Neuronal stem cell (in vitro differentiated cells): ENCODE measurements at regions not wholly inside any gene's neighbourhood (a gene's known extent, or its start where the extent isn't known, plus 50 kb on each side); places are given as distances from the start of the nearest gene placed in this dataset.

Experiments used
- DNase-seq: peaks from one replicate; pipeline ENCODE4 v3.0.0-alpha.2; 2013; ENCODE audit warnings: low spot score
- H2AFZ ChIP-seq: one replicate; pipeline ENCODE4 v1.6.1; 2013; ENCODE audit warnings: mild to moderate bottlenecking, low read length, inconsistent platforms
- H2AK5ac ChIP-seq: 2 replicates; pipeline ENCODE4 v1.6.1; 2013; ENCODE audit warnings: low read depth, mild to moderate bottlenecking, inconsistent platforms, low read length, moderate library complexity, mixed read lengths
- H2BK120ac ChIP-seq: 2 replicates; pipeline ENCODE4 v1.6.1; 2013; ENCODE audit warnings: low read depth, mild to moderate bottlenecking, inconsistent platforms, low read length, moderate library complexity, mixed read lengths
- H2BK12ac ChIP-seq: one replicate; pipeline ENCODE4 v1.6.1; 2013; ENCODE audit warnings: low read length, inconsistent platforms
- H2BK15ac ChIP-seq: 2 replicates; pipeline ENCODE4 v1.6.1; 2013; ENCODE audit warnings: mild to moderate bottlenecking, low read length, inconsistent platforms, mixed read lengths
- H2BK5ac ChIP-seq: one replicate; pipeline ENCODE4 v1.6.1; 2013; ENCODE audit warnings: inconsistent platforms, mild to moderate bottlenecking, low read length, moderate library complexity
- H3K14ac ChIP-seq: one replicate; pipeline ENCODE4 v1.6.1; 2013; ENCODE audit warnings: low read length, inconsistent platforms
- H3K18ac ChIP-seq: 2 replicates; pipeline ENCODE4 v1.6.1; 2013; ENCODE audit warnings: low read length, inconsistent platforms
- H3K23ac ChIP-seq: 2 replicates; pipeline ENCODE4 v1.6.1; 2013; ENCODE audit warnings: low read depth, mild to moderate bottlenecking, mixed read lengths, low read length, inconsistent platforms; ENCODE audit not compliant: poor library complexity
- H3K27ac ChIP-seq: replicated peaks from 3 replicates; pipeline ENCODE4 v1.5.1; 2013; ENCODE audit warnings: low read length, inconsistent platforms
- H3K27me3 ChIP-seq, 3 experiments: 2 replicates each; pipeline ENCODE4 v1.6.1; 2013; ENCODE audit warnings: low read length in 3 of 3, mild to moderate bottlenecking in 2 of 3, inconsistent platforms in 1 of 3, low read depth in 1 of 3, mixed read lengths in 1 of 3, moderate library complexity in 1 of 3; ENCODE audit not compliant: control insufficient read depth in 3 of 3, insufficient read depth in 3 of 3
- H3K36me3 ChIP-seq, 2 donors: replicated peaks in 1 of 2; 2 replicates each; pipeline ENCODE4 v1.6.1; 2013; ENCODE audit warnings: low read length in 2 of 2; ENCODE audit not compliant: control insufficient read depth in 2 of 2, insufficient read depth in 2 of 2
- H3K4ac ChIP-seq: 2 replicates; pipeline ENCODE4 v1.6.1; 2013; ENCODE audit warnings: inconsistent platforms, mild to moderate bottlenecking, low read length, moderate library complexity
- H3K4me1 ChIP-seq, 2 donors: 1 replicate in 1 of 2; 2 replicates in 1 of 2; pipeline ENCODE4 v1.6.1; 2013; ENCODE audit warnings: low read length in 2 of 2, low read depth in 1 of 2; ENCODE audit not compliant: control insufficient read depth in 2 of 2, insufficient read depth in 1 of 2
- H3K4me2 ChIP-seq: one replicate; pipeline ENCODE4 v1.6.1; 2013; ENCODE audit warnings: mild to moderate bottlenecking, low read length, inconsistent platforms; ENCODE audit not compliant: insufficient read depth, poor library complexity, severe bottlenecking
- H3K4me3 ChIP-seq, 2 donors: 2 replicates each; pipeline ENCODE4 v1.5.1; 2013; ENCODE audit warnings: low read length in 2 of 2, mild to moderate bottlenecking in 2 of 2, inconsistent platforms in 1 of 2, moderate library complexity in 1 of 2
- H3K79me1 ChIP-seq: one replicate; pipeline ENCODE4 v1.6.1; 2013; ENCODE audit warnings: low read depth, mild to moderate bottlenecking, inconsistent platforms, low read length, moderate library complexity
- H3K9ac ChIP-seq: one replicate; pipeline ENCODE4 v1.6.1; 2013; ENCODE audit warnings: mild to moderate bottlenecking, low read depth, low read length, inconsistent platforms; ENCODE audit not compliant: poor library complexity
- H3K9me3 ChIP-seq, 2 donors: replicated peaks in 1 of 2; 2 replicates each; pipeline versions ENCODE3 to v1.6.1; 2013; ENCODE audit warnings: low read length in 2 of 2, mild to moderate bottlenecking in 2 of 2, inconsistent platforms in 1 of 2, low read depth in 1 of 2, mixed read lengths in 1 of 2, moderate library complexity in 1 of 2; ENCODE audit not compliant: control insufficient read depth in 2 of 2, insufficient read depth in 1 of 2
- H4K8ac ChIP-seq: one replicate; pipeline ENCODE4 v1.6.1; 2013; ENCODE audit warnings: low read depth, mild to moderate bottlenecking, inconsistent platforms, low read length, moderate library complexity
- H4K91ac ChIP-seq: one replicate; pipeline ENCODE4 v1.6.1; 2013; ENCODE audit warnings: low read length, low read depth, mild to moderate bottlenecking, inconsistent platforms; ENCODE audit not compliant: poor library complexity
- WGBS, 2 donors: extraction: QIAGEN DNeasy Blood & Tissue Kit; methylation state at CpG; one replicate each; pipeline ENCODE4 v1.1.7; 2013; ENCODE audit warnings: missing lambda C conversion rate in 2 of 2, mixed read lengths in 1 of 2; ENCODE audit not compliant: insufficient read length in 2 of 2, insufficient replicate concordance in 1 of 2; ENCODE audit errors: extremely low coverage in 2 of 2; 5-methylcytosine and 5-hydroxymethylcytosine counted together

- H3K4me2 ChIP-seq = no peak overlapping the region
- no peaks in the 10 kb centered on the region for H3K27me3 ChIP-seq
- no peak overlapping the region for H2AK5ac ChIP-seq
- no peak overlapping the region for H4K91ac ChIP-seq
- no peak for DNase-seq
- peaks cover 0 to 1% of the 10 kb centered on the region in 2 donors for H3K4me1 ChIP-seq
- no CpG with 5 or more reads among the region's 3 CpGs for WGBS, 2 donors
- no peak overlapping the region for H2BK5ac ChIP-seq
- H3K36me3 ChIP-seq = no peaks in the 10 kb centered on the region
- no peak overlapping the region for H3K9ac ChIP-seq
- no peak overlapping the region for H3K18ac ChIP-seq
- H3K4ac ChIP-seq = no peak overlapping the region
- no peak overlapping the region for H3K23ac ChIP-seq
- no peak overlapping the region for H2BK12ac ChIP-seq
- H3K79me1 ChIP-seq = no peaks in the 10 kb centered on the region
- H3K14ac ChIP-seq = no peak overlapping the region
- no peak overlapping the region for H3K27ac ChIP-seq
- no peak overlapping the region for H2BK15ac ChIP-seq
- no peak overlapping the region for H4K8ac ChIP-seq
- H3K9me3 ChIP-seq = no peaks in the 10 kb centered on the region
- no peak overlapping the region for H2BK120ac ChIP-seq
- H3K4me3 ChIP-seq = no peak overlapping the region
- H2AFZ ChIP-seq = no peak overlapping the region
Measured at GRCh38 chr21:27406300-27407009, 439.6 kb upstream of the ADAMTS5 start.

- Histone ChIP-seq H3K14ac (no peak overlapping the region), H3K27ac (no peak overlapping the region), H4K8ac (no peak overlapping the region), H2AFZ (no peak overlapping the region), H3K18ac (no peak overlapping the region), H2BK5ac (no peak overlapping the region), H2BK15ac (no peak overlapping the region), H2BK120ac (no peak overlapping the region), H3K4me2 (no peak overlapping the region), H3K79me1 (no peaks in the 10 kb centered on the region), H3K36me3 (no peaks in the 10 kb centered on the region), H3K9ac (no peak overlapping the region), H2BK12ac (no peak overlapping the region), H3K27me3 (no peaks in the 10 kb centered on the region), H3K4me1 (peaks cover 0 to 1% of the 10 kb centered on the region in 2 donors), H4K91ac (no peak overlapping the region), H3K23ac (no peak overlapping the region), H3K9me3 (no peaks in the 10 kb centered on the region), H3K4me3 (no peak overlapping the region), H3K4ac (no peak overlapping the region), H2AK5ac (no peak overlapping the region)
- no peak for DNase-seq
- WGBS, 2 donors = no CpG with 5 or more reads among the region's 3 CpGs
Measured at GRCh38 chr21:27403011-27403410, 436.1 kb upstream of the ADAMTS5 start.

- Histone ChIP-seq H3K4ac (no peak overlapping the region), H2AFZ (no peak overlapping the region), H2BK12ac (no peak overlapping the region), H2BK15ac (no peak overlapping the region), H2BK120ac (no peak overlapping the region), H4K91ac (no peak overlapping the region), H2BK5ac (no peak overlapping the region), H3K23ac (no peak overlapping the region), H2AK5ac (no peak overlapping the region), H3K9ac (no peak overlapping the region), H3K9me3 (no peaks in the 10 kb centered on the region), H3K36me3 (no peaks in the 10 kb centered on the region), H4K8ac (no peak overlapping the region), H3K4me2 (no peak overlapping the region), H3K18ac (no peak overlapping the region), H3K4me1 (no peaks in the 10 kb centered on the region), H3K4me3 (no peak overlapping the region), H3K27ac (no peak overlapping the region), H3K27me3 (no peaks in the 10 kb centered on the region), H3K79me1 (no peaks in the 10 kb centered on the region), H3K14ac (no peak overlapping the region)
- no peak for DNase-seq
- no CpG with 5 or more reads among the region's 4 CpGs for WGBS, 2 donors
Measured at GRCh38 chr21:27400045-27400444, 433.2 kb upstream of the ADAMTS5 start.

GRCh38 chr21:27397578-27397977, 430.7 kb upstream of the ADAMTS5 start:
- Histone ChIP-seq H3K4me1 (no peaks in the 10 kb centered on the region), H3K79me1 (no peaks in the 10 kb centered on the region), H2BK15ac (no peak overlapping the region), H3K36me3 (no peaks in the 10 kb centered on the region), H3K9ac (no peak overlapping the region), H3K4me3 (no peak overlapping the region), H3K4me2 (no peak overlapping the region), H3K18ac (no peak overlapping the region), H2BK120ac (no peak overlapping the region), H3K4ac (no peak overlapping the region), H2BK12ac (no peak overlapping the region), H4K91ac (no peak overlapping the region), H3K23ac (no peak overlapping the region), H2BK5ac (no peak overlapping the region), H2AK5ac (no peak overlapping the region), H4K8ac (no peak overlapping the region), H3K14ac (no peak overlapping the region), H3K9me3 (no peaks in the 10 kb centered on the region), H3K27me3 (no peaks in the 10 kb centered on the region), H3K27ac (no peak overlapping the region), H2AFZ (no peak overlapping the region)
- DNase-seq = no peak
- WGBS, 2 donors = no CpG with 5 or more reads among the region's 1 CpG
